Neural progenitor cell (in vitro differentiated cells): ENCODE measurements at regions not wholly inside any gene's neighbourhood (a gene's known extent, or its start where the extent isn't known, plus 50 kb on each side); places are given as distances from the start of the nearest gene placed in this dataset.

Source experiments
- EZH2 ChIP-seq: fragments of 200-600 bp; sonication (generic); IDR thresholded peaks from 2 replicates; pipeline ENCODE4 v1.6.1; 2017; ENCODE audit warnings: antibody characterized with exemption, mild to moderate bottlenecking, moderate library complexity
- EZH2phosphoT487 ChIP-seq: fragments of 200-600 bp; sonication (generic); IDR thresholded peaks from 2 replicates; pipeline ENCODE4 v1.6.1; 2017; ENCODE audit warnings: antibody characterized with exemption
- TF ChIP-seq, protein P1 (sequence below): fragments of 200-600 bp; sonication (generic); IDR thresholded peaks from 2 replicates; pipeline ENCODE4 v1.5.1; 2017; ENCODE audit warnings: antibody characterized with exemption, mild to moderate bottlenecking

DNA sequence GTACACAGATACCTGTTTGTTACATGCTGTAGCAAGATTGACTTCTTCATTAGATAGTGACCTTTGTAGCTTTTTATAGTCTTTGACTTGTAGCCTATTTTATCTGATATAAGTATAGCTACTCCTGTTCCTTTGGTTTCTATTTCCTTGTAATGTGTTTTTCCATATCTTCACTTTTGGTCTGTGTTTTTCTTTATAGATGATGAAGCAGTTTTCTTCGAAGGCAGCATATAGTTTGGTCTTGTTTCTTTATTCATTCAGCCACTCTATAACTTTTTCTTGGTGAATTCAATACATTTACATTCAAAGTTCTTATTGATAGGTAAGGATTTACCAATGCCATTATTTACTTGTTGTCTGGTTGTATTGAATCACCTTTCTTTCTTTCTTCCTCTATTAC, 1357.3 kb upstream of the EYS start:
- TF ChIP-seq, protein P1, sequence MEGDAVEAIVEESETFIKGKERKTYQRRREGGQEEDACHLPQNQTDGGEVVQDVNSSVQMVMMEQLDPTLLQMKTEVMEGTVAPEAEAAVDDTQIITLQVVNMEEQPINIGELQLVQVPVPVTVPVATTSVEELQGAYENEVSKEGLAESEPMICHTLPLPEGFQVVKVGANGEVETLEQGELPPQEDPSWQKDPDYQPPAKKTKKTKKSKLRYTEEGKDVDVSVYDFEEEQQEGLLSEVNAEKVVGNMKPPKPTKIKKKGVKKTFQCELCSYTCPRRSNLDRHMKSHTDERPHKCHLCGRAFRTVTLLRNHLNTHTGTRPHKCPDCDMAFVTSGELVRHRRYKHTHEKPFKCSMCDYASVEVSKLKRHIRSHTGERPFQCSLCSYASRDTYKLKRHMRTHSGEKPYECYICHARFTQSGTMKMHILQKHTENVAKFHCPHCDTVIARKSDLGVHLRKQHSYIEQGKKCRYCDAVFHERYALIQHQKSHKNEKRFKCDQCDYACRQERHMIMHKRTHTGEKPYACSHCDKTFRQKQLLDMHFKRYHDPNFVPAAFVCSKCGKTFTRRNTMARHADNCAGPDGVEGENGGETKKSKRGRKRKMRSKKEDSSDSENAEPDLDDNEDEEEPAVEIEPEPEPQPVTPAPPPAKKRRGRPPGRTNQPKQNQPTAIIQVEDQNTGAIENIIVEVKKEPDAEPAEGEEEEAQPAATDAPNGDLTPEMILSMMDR = no peak
- TF ChIP-seq EZH2 = no peak
- TF ChIP-seq EZH2phosphoT487 = no peak
